ENCODE measurements at regions not wholly inside any gene's neighbourhood (a gene's known extent, or its start where the extent isn't known, plus 50 kb on each side); places are given as distances from the start of the nearest gene placed in this dataset.

GRCh38 chr6:81487489-81487888 lies 265.0 kb downstream of the TENT5A start:
- Histone ChIP-seq H3K9me3 (ENCODE audit: control insufficient read depth, insufficient read depth, low read depth, low read length) (no peaks in the 10 kb centered on the region), H3K4me3 (ENCODE audit: low read depth, low read length) (no peak overlapping the region), H3K36me3 (ENCODE audit: control insufficient read depth in 2 of 2, insufficient read depth in 1 of 2, low read length in 2 of 2) (no peaks in the 10 kb centered on the region), H3K27ac (ENCODE audit: extremely low read depth, low read depth, low read length) (no peak overlapping the region), H3K4me1 (ENCODE audit: control insufficient read depth, insufficient read depth, low read length) (no peaks in the 10 kb centered on the region)
- ChIA-PET POLR2A (no interaction called here), CTCF (interaction anchor here (0.8 kb wide), 1 partner anchor 10 kb away, joined by 3 read pairs; no protein-coding TSS in a partner anchor)
- TF ChIP-seq ZNF214 (tag by site-specific recombination; IDR thresholded peaks at IDR 0.05; ENCODE audit: borderline replicate concordance) (no peak), ZFP69B (tag by site-specific recombination; IDR thresholded peaks at IDR 0.05) (no peak), ZNF37A (tag by site-specific recombination; IDR thresholded peaks at IDR 0.05) (no peak), AEBP2 (tag by site-specific recombination; IDR thresholded peaks at IDR 0.05; ENCODE audit: borderline replicate concordance) (no peak), ZNF768 (tag by site-specific recombination; IDR thresholded peaks at IDR 0.05) (no peak), BCL6B (tag by site-specific recombination; IDR thresholded peaks at IDR 0.05) (no peak), ZNF23 (tag by site-specific recombination; IDR thresholded peaks at IDR 0.05; ENCODE audit: borderline replicate concordance) (no peak), ZNF423 (tag by site-specific recombination; IDR thresholded peaks at IDR 0.05) (no peak), ZNF2 (tag by site-specific recombination; IDR thresholded peaks at IDR 0.05) (no peak)

GRCh38 chr6:81486234-81486633 lies 266.2 kb downstream of the TENT5A start:
- no peak overlapping the region for H3K27ac ChIP-seq (ENCODE audit: extremely low read depth, low read depth, low read length)
- ChIA-PET POLR2A (no interaction called here), CTCF (interaction anchor here (0.6 kb wide), 2 partner anchors 193 to 424 kb away, joined by 3 read pairs; no protein-coding TSS in a partner anchor)
- no peak overlapping the region for H3K4me3 ChIP-seq (ENCODE audit: low read depth, low read length)
- no peaks in the 10 kb centered on the region for H3K4me1 ChIP-seq (ENCODE audit: control insufficient read depth, insufficient read depth, low read length)
- no peaks in the 10 kb centered on the region for H3K36me3 ChIP-seq (ENCODE audit: control insufficient read depth in 2 of 2, insufficient read depth in 1 of 2, low read length in 2 of 2)
- no peaks in the 10 kb centered on the region for H3K9me3 ChIP-seq (ENCODE audit: control insufficient read depth, insufficient read depth, low read depth, low read length)
- no peak for TF ChIP-seq PRDM2 (tag by site-specific recombination; IDR thresholded peaks at IDR 0.05; ENCODE audit: borderline replicate concordance)
- no peak for TF ChIP-seq ZBTB44 (tag by site-specific recombination; IDR thresholded peaks at IDR 0.05)
- TF ChIP-seq RBAK (tag by site-specific recombination; IDR thresholded peaks at IDR 0.05), result no peak
- TF ChIP-seq SCRT2 (tag by site-specific recombination; IDR thresholded peaks at IDR 0.05), result no peak
- TF ChIP-seq ZNF449 (tag by site-specific recombination; IDR thresholded peaks at IDR 0.05), result no peak
- TF ChIP-seq OVOL3 (tag by site-specific recombination; IDR thresholded peaks at IDR 0.05), result no peak
- no peak for TF ChIP-seq ZNF529 (tag by site-specific recombination; IDR thresholded peaks at IDR 0.05; ENCODE audit: insufficient replicate concordance)
